IMR-90 (cell line): ENCODE measurements at regions not wholly inside any gene's neighbourhood (a gene's known extent, or its start where the extent isn't known, plus 50 kb on each side); places are given as distances from the start of the nearest gene placed in this dataset.

Experiments
- ATAC-seq: fragments of 200-7000 bp; cut with Tn5 transposase; 2 replicates; pipeline ENCODE4 v1.9.1; 2020; ENCODE audit warnings: low read depth, mild to moderate bottlenecking, moderate library complexity
- BruUV-seq: library from RNA; stranded (reverse); fragments of 400-500 nt; replicated peaks from 2 replicates; lab custom pipeline; 2021; lab: Mats Ljungman, UMichigan
- CTCF ChIA-PET: fragments of 300-600 bp; formaldehyde crosslinking; extraction: SDS; loops from one replicate; lab custom pipeline; 2021; ENCODE audit warnings: antibody characterized with exemption; lab: Yijun Ruan, JAX
- POLR2A ChIA-PET: fragments of 300-600 bp; sonication (Branson Sonifier 250); formaldehyde crosslinking; loops from one replicate; lab custom pipeline; 2022; ENCODE audit warnings: antibody characterized with exemption; ENCODE audit not compliant: unreplicated experiment; lab: Charles Lee
- DNase-seq: peaks from one replicate; pipeline ENCODE4 v3.0.0; 2013
- H2AFZ ChIP-seq: replicated peaks from 2 replicates; pipeline ENCODE3; 2013; ENCODE audit warnings: low read length, mild to moderate bottlenecking; ENCODE audit not compliant: poor library complexity
- H2AK5ac ChIP-seq: 2 replicates; pipeline ENCODE4 v1.6.1; 2013; ENCODE audit warnings: low read depth, low read length, inconsistent platforms
- H2AK9ac ChIP-seq: replicated peaks from 2 replicates; pipeline ENCODE3; 2013; ENCODE audit warnings: mild to moderate bottlenecking, low read depth, low read length, moderate library complexity; ENCODE audit not compliant: poor library complexity
- H2BK120ac ChIP-seq: 2 replicates; pipeline ENCODE4 v1.6.1; 2013; ENCODE audit warnings: low read depth, low read length, inconsistent platforms
- H2BK15ac ChIP-seq: 3 replicates; pipeline ENCODE4 v1.6.1; 2013; ENCODE audit warnings: low read depth, low read length, inconsistent platforms
- H2BK20ac ChIP-seq: 2 replicates; pipeline ENCODE4 v1.6.1; 2013; ENCODE audit warnings: low read depth, mild to moderate bottlenecking, inconsistent platforms, low read length, moderate library complexity
- H2BK5ac ChIP-seq: 2 replicates; pipeline ENCODE4 v1.6.1; 2013; ENCODE audit warnings: mild to moderate bottlenecking, low read depth, low read length, inconsistent platforms; ENCODE audit not compliant: poor library complexity, severe bottlenecking
- H3K14ac ChIP-seq: replicated peaks from 2 replicates; pipeline ENCODE4 v1.6.1; 2013; ENCODE audit warnings: low read depth, low read length, inconsistent platforms
- H3K18ac ChIP-seq: 2 replicates; pipeline ENCODE4 v1.6.1; 2013; ENCODE audit warnings: low read depth, low read length, control low read depth
- H3K23ac ChIP-seq: 2 replicates; pipeline ENCODE4 v1.6.1; 2013; ENCODE audit warnings: low read depth, low read length, inconsistent platforms
- H3K27ac ChIP-seq: 2 replicates; pipeline ENCODE4 v1.5.1; 2013; ENCODE audit warnings: mild to moderate bottlenecking, control low read depth, low read length; ENCODE audit not compliant: insufficient read depth
- H3K27me3 ChIP-seq: 2 replicates; pipeline ENCODE4 v1.6.1; 2013; ENCODE audit warnings: low read length; ENCODE audit not compliant: control insufficient read depth, insufficient read depth
- H3K36me3 ChIP-seq: 2 replicates; pipeline ENCODE4 v1.6.1; 2013; ENCODE audit warnings: low read length, mixed read lengths; ENCODE audit not compliant: control insufficient read depth, insufficient read depth
- H3K4ac ChIP-seq: 2 replicates; pipeline ENCODE4 v1.6.1; 2013; ENCODE audit warnings: low read depth, low read length, inconsistent platforms
- H3K4me1 ChIP-seq: 2 replicates; pipeline ENCODE4 v1.6.1; 2013; ENCODE audit warnings: low read length, mixed read lengths; ENCODE audit not compliant: control insufficient read depth, insufficient read depth
- H3K4me2 ChIP-seq: 2 replicates; pipeline ENCODE4 v1.6.1; 2013; ENCODE audit warnings: low read depth, mild to moderate bottlenecking, control low read depth, low read length, moderate library complexity
- H3K4me3 ChIP-seq: 2 replicates; pipeline ENCODE4 v1.5.1; 2013; ENCODE audit warnings: low read depth, mild to moderate bottlenecking, control low read depth, low read length, moderate library complexity; ENCODE audit not compliant: insufficient read depth
- H3K56ac ChIP-seq: 2 replicates; pipeline ENCODE4 v1.6.1; 2013; ENCODE audit warnings: low read length, inconsistent platforms; ENCODE audit not compliant: insufficient read depth; ENCODE audit errors: extremely low read depth
- H3K79me1 ChIP-seq, 2 experiments: 2 replicates each; pipeline ENCODE4 v1.6.1; 2013; ENCODE audit warnings: low read length in 2 of 2, inconsistent platforms in 1 of 2, low read depth in 1 of 2
- H3K9ac ChIP-seq: 2 replicates; pipeline ENCODE4 v1.6.1; 2013; ENCODE audit warnings: low read depth, low read length, control low read depth
- H3K9me1 ChIP-seq: 2 replicates; pipeline ENCODE4 v1.6.1; 2013; ENCODE audit warnings: low read length, inconsistent platforms; ENCODE audit not compliant: insufficient read depth
- H3K9me3 ChIP-seq: 2 replicates; pipeline ENCODE4 v1.6.1; 2013; ENCODE audit warnings: low read length; ENCODE audit not compliant: control insufficient read depth, insufficient read depth
- H4K20me1 ChIP-seq: 2 replicates; pipeline ENCODE4 v1.6.1; 2013; ENCODE audit warnings: low read length, inconsistent platforms; ENCODE audit not compliant: insufficient read depth
- H4K5ac ChIP-seq: 2 replicates; pipeline ENCODE4 v1.6.1; 2013; ENCODE audit warnings: mild to moderate bottlenecking, low read depth, low read length, control low read depth
- H4K8ac ChIP-seq, 2 experiments: 2 replicates each; pipeline ENCODE4 v1.6.1; 2013; ENCODE audit warnings: low read depth in 2 of 2, low read length in 2 of 2, control low read depth in 1 of 2, inconsistent platforms in 1 of 2
- H4K91ac ChIP-seq: 2 replicates; pipeline ENCODE4 v1.6.1; 2013; ENCODE audit warnings: low read depth, low read length, inconsistent platforms; ENCODE audit not compliant: insufficient read depth
- CEBPB ChIP-seq: IDR thresholded peaks from 2 replicates; pipeline ENCODE4 v1.6.1; 2012; ENCODE audit warnings: low read depth, low read length, improper control_type of control experiment
- CHD1 ChIP-seq: IDR thresholded peaks from 2 replicates; pipeline ENCODE4 v1.6.1; 2012; ENCODE audit warnings: low read depth, low read length, improper control_type of control experiment
- FOS ChIP-seq: fragments of 150-350 bp; IDR thresholded peaks from 2 replicates; pipeline ENCODE4 v1.6.1; 2016; ENCODE audit warnings: low read depth, low read length
- MAFK ChIP-seq: IDR thresholded peaks from 2 replicates; pipeline ENCODE4 v1.6.1; 2012; ENCODE audit warnings: low read depth, low read length, improper control_type of control experiment
- MAZ ChIP-seq: IDR thresholded peaks from 2 replicates; pipeline ENCODE4 v1.6.1; 2012; ENCODE audit warnings: low read depth, mild to moderate bottlenecking, low read length, improper control_type of control experiment, moderate library complexity, borderline replicate concordance
- MXI1 ChIP-seq: IDR thresholded peaks from 2 replicates; pipeline ENCODE4 v1.6.1; 2012; ENCODE audit warnings: low read depth, mild to moderate bottlenecking, low read length, moderate library complexity, borderline replicate concordance
- RAD21 ChIP-seq: IDR thresholded peaks from 2 replicates; pipeline ENCODE4 v1.6.1; 2012; ENCODE audit warnings: low read length, improper control_type of control experiment
- WGBS, 2 experiments: methylation state at CpG; one replicate each; pipeline versions ENCODE4 v1.1.5 to v1.1.7; 2013; ENCODE audit warnings: missing lambda C conversion rate in 2 of 2; ENCODE audit not compliant: insufficient read length in 1 of 2; ENCODE audit errors: extremely low coverage in 2 of 2; 5-methylcytosine and 5-hydroxymethylcytosine counted together
- dilution Hi-C: fragments of 300-500 bp; cut with HindIII; formaldehyde crosslinking; loops from one replicate; pipeline ENCODE4 v1.14.3; 2018; ENCODE audit warnings: low sequenced_read_pairs; ENCODE audit not compliant: unreplicated experiment
- in situ Hi-C: fragments of 300-500 bp; cut with MboI; formaldehyde crosslinking; loops from 3 replicates; pipeline ENCODE4 v1.14.3; 2019; ENCODE audit warnings: low sequenced_read_pairs, inconsistent platforms, mixed read lengths
- intact Hi-C: fragments of 100-400 bp; cut with micrococcal nuclease; formaldehyde crosslinking; loops from 2 replicates; pipeline ENCODE4 v1.10.0; 2022
- TF ChIP-seq, protein P1 (sequence below): conservative IDR thresholded peaks from 2 replicates; pipeline ENCODE4 v1.5.1; 2012; ENCODE audit warnings: mild to moderate bottlenecking, low read depth, low read length, improper control_type of control experiment
- TF ChIP-seq, protein P2 (sequence below): fragments of 150-350 bp; IDR thresholded peaks from 2 replicates; pipeline ENCODE4 v1.6.1; 2017; ENCODE audit warnings: mild to moderate bottlenecking, antibody characterized with exemption, low read length, low read depth

DNA sequence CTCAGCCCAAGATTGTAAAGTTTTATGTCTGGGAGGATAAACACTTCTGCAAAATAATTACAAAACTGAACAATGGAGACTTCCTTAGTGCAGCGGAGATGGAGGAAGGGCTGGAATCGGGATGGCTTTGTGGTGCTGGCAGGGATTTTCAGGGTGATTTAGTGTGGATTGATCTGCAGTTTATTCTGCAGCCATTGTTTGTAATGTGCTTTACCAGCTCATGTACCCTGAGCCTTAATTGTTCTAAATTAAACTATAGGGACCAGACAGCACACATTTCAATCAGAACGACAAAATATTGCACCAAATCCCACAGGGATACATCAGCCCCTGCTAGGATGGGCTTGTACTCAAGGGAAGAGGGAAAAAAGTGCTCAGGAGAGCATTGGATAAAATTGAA lies 103.2 kb upstream of the ONECUT1 start:
- Histone ChIP-seq H2AK9ac (no peak overlapping the region), H3K4me2 (no peak overlapping the region), H3K9me1 (no peaks in the 10 kb centered on the region), H3K18ac (no peak overlapping the region), H3K9ac (no peak overlapping the region), H4K5ac (no peak overlapping the region), H3K9me3 (peaks cover 2% of the 10 kb centered on the region; the same call in 1 of the 2 replicates), H3K56ac (no peak overlapping the region), H3K14ac (no peak overlapping the region), H3K4me1 (no peaks in the 10 kb centered on the region), H3K4ac (no peak overlapping the region), H2BK15ac (no peak overlapping the region), H3K4me3 (no peak overlapping the region), H4K8ac (no peak overlapping the region), H3K27ac (no peak overlapping the region), H2BK5ac (no peak overlapping the region), H2BK20ac (no peak overlapping the region), H2BK120ac (no peak overlapping the region), H3K27me3 (no peaks in the 10 kb centered on the region), H3K79me1 (no peaks in the 10 kb centered on the region), H2AK5ac (no peak overlapping the region), H3K36me3 (no peaks in the 10 kb centered on the region), H4K20me1 (no peaks in the 10 kb centered on the region), H2AFZ (no peak overlapping the region), H4K91ac (no peak overlapping the region), H3K23ac (no peak overlapping the region)
- dilution Hi-C loops (no loop called here), intact Hi-C loops (no loop called here), in situ Hi-C loops (no loop called here)
- ChIA-PET CTCF (no interaction called here), POLR2A (no interaction called here)
- TF ChIP-seq, protein P1, sequence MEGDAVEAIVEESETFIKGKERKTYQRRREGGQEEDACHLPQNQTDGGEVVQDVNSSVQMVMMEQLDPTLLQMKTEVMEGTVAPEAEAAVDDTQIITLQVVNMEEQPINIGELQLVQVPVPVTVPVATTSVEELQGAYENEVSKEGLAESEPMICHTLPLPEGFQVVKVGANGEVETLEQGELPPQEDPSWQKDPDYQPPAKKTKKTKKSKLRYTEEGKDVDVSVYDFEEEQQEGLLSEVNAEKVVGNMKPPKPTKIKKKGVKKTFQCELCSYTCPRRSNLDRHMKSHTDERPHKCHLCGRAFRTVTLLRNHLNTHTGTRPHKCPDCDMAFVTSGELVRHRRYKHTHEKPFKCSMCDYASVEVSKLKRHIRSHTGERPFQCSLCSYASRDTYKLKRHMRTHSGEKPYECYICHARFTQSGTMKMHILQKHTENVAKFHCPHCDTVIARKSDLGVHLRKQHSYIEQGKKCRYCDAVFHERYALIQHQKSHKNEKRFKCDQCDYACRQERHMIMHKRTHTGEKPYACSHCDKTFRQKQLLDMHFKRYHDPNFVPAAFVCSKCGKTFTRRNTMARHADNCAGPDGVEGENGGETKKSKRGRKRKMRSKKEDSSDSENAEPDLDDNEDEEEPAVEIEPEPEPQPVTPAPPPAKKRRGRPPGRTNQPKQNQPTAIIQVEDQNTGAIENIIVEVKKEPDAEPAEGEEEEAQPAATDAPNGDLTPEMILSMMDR = no peak
- no peak for TF ChIP-seq CEBPB
- TF ChIP-seq RAD21 = no peak
- TF ChIP-seq, protein P2, sequence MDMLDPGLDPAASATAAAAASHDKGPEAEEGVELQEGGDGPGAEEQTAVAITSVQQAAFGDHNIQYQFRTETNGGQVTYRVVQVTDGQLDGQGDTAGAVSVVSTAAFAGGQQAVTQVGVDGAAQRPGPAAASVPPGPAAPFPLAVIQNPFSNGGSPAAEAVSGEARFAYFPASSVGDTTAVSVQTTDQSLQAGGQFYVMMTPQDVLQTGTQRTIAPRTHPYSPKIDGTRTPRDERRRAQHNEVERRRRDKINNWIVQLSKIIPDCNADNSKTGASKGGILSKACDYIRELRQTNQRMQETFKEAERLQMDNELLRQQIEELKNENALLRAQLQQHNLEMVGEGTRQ = no peak
- no peak for TF ChIP-seq CHD1
- no peak for TF ChIP-seq MXI1
- no peak for TF ChIP-seq MAZ
- no peak for TF ChIP-seq MAFK
- TF ChIP-seq FOS = no peak
- no peak for ATAC-seq
- DNase-seq = no peak
- no CpG with 5 or more reads among the region's 3 CpGs for WGBS, 2 experiments
- no TSS peak for BruUV-seq
